ENCODE measurements at regions not wholly inside any gene's neighbourhood (a gene's known extent, or its start where the extent isn't known, plus 50 kb on each side); places are given as distances from the start of the nearest gene placed in this dataset.

DNA sequence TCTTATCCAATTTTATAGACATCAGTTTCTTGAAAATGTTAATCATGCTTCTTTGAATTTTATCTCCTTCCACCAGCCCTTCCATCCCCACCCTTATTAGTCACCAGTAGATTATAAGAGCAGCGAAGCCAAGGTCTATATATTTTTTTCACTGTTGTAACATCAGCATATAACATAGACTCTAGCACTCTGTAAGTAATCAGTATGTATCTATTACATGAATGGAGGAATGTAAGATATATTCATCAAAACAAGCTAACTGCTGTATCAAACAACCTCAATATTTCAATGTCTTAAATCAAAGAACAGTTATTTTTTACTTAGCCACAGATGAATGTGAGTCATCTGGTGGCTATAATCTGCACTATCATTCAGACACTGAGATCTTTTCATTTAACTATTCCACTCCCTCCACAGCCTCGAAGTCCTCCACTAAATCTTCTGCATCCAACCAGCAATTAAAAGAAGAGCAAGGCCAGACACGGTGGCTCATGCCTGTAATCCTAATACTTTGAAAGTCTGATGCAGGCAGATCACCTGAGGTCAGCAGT, 178.9 kb downstream of the CENPC start:
- TF ChIP-seq POLR2AphosphoS5 (IDR thresholded peaks at IDR 0.05), result no peak
- TF ChIP-seq, protein P1, sequence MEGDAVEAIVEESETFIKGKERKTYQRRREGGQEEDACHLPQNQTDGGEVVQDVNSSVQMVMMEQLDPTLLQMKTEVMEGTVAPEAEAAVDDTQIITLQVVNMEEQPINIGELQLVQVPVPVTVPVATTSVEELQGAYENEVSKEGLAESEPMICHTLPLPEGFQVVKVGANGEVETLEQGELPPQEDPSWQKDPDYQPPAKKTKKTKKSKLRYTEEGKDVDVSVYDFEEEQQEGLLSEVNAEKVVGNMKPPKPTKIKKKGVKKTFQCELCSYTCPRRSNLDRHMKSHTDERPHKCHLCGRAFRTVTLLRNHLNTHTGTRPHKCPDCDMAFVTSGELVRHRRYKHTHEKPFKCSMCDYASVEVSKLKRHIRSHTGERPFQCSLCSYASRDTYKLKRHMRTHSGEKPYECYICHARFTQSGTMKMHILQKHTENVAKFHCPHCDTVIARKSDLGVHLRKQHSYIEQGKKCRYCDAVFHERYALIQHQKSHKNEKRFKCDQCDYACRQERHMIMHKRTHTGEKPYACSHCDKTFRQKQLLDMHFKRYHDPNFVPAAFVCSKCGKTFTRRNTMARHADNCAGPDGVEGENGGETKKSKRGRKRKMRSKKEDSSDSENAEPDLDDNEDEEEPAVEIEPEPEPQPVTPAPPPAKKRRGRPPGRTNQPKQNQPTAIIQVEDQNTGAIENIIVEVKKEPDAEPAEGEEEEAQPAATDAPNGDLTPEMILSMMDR (IDR thresholded peaks at IDR 0.05), result no peak

Data from esophagus muscularis mucosa (tissue), 3 donors.